GM19240 (cell line): ENCODE measurements at regions not wholly inside any gene's neighbourhood (a gene's known extent, or its start where the extent isn't known, plus 50 kb on each side); places are given as distances from the start of the nearest gene placed in this dataset.
"Not testable (repeated sequence)": the region's sequence is repeated elsewhere in the genome, so short reads cannot be mapped to it uniquely, and the experiment has no call there.

Source experiments
- DNase-seq: peaks from one replicate; pipeline ENCODE4 v3.0.0; 2011; ENCODE audit warnings: low spot score; ENCODE audit not compliant: insufficient read length

DNA sequence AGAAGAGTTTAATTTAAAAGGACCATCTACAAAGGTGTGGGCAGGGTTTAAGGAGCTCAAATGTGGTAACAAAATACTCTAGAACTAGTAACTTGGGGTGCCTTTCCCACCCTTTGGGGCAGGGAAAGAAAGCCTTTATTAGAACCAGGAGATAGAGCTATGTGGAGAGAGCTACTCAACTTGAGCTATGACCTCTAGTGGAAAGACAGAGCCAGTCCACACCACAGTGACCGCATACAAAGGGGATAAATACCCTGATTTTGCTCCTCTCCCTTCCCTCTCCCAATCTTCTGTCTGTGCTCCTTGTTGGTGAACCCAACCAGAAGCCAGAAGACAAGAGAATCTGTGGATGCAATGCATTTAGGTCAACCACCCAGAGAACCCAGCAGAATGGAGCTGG lies 54.4 kb upstream of the JAK1 start:
- no peak for DNase-seq

DNA sequence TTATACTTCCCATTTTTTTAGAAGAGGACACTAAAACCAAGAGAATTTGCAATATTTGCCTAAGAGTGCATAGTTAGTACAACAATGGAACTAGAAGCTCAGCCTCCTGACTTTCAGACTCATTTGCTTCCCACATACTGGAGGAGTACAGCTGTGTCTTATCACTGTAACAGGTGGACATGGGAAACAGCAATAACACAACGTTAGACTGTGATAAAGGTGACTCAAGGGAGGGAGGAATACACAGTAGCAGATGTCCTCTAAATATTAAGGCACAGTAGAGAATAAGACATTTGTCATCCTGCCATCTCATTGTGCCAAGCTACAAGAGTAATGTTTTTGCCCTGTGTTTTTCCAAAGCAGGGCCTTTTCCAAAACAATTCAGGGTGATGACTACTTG lies 55.4 kb upstream of the JAK1 start:
- DNase-seq = no peak

DNA sequence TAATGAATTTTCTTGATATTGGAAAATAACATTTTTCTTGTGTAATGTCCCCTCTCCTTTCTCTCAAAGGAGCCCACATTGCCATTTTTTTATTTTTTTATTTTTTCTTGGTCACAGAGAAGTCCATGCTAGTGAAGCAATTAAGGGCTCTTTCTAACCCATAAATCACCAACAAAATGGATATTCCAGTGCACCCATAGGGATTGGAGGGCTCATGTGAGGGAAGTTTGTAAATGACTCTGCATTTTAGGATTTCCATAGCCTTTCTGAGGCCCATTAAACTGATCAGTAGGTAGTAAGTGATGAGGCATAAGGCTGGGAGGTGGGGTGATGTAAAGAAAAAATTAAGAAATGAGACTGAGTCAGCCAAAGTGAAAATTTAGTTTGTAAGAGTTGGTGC lies 55.9 kb upstream of the JAK1 start:
- no peak for DNase-seq

DNA sequence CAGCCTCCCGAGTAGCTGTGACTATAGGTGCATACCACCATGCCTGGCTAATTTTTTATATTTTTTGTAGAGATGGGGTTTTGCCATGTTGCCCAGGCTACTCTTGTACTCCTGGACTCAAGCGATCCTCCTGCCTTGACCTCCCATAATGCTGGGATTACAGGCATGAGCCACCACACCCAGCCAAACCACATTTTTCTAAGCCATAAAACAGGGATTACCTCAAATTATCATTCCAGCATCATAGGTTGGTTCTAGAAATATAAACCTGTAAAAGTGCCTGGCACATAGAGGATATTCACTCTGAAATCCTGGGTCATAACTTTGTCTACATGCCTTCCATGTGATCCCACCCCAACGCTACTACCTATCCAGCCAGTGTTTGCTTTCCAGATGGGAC lies 59.4 kb upstream of the JAK1 start:
- no peak for DNase-seq

DNA sequence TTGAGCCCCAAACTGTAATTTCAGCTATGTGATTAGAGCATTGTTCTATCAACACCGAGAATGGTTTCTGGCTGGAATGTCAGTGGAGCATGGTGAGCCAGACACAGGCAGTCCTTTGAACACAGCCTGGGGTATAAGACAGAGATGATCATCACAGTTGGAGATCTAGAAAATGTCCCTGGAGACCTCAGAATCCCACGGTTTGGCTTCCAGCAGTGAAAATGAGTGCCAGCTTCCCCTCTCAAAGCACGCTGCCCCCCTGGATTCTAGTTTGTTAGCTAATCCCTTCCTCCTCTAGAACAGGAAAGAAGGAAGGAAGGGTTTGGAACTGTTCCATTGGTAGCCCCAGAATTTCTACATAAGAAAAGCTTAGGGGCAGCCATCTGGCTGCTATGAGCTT lies 59.9 kb upstream of the JAK1 start:
- DNase-seq = no peak

DNA sequence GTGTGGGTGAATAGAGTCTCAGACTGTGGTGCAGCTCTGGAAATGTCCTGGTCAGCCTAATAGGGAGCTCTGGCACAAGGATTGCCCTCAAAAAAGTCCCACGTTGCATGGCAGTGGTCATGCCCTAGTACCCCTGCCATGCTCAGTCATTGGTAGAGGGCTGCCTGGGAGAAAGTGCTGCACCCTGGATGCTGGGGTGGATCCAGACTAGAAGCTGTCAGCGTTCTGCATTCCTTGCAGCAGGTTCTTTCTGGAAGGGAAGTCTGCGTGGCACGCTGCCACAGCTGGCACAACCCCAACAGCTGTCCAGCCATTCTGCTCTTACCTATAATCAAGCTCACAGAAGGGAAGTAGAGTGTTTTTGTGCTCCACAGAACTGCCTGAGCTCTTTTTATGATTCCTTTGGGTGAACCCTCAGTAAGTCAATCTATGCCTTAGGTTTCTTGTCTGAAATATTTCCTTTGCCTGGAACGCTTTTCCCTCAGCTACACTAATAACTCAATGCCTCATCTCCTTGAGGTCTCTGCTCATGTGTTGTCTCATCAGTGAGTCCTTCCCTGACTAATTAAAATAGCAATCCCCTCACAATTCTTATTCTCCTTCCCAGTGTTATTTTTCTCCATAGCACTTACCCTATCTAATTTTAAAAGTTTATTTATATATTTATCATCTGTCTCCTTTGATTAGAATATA lies 61.5 kb upstream of the JAK1 start:
- no peak for DNase-seq

DNA sequence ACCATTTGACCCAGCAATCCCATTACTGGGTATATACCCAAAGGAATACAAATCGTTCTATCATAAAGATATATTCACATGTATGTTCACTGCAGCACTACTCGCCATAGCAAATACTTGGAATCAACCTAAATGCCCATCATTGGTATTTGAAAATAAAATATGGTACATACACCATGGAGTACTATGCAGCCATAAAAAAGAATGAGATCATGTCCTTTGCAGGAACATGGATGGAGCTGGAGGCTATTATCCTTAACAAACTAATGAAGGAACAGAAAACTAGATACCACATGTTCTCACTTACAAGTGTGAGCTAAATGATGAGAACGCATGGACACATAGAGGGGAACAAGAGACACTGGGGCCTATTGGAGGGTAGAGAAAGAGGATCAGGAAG lies 63.1 kb upstream of the JAK1 start:
- not testable (repeated sequence) for DNase-seq

DNA sequence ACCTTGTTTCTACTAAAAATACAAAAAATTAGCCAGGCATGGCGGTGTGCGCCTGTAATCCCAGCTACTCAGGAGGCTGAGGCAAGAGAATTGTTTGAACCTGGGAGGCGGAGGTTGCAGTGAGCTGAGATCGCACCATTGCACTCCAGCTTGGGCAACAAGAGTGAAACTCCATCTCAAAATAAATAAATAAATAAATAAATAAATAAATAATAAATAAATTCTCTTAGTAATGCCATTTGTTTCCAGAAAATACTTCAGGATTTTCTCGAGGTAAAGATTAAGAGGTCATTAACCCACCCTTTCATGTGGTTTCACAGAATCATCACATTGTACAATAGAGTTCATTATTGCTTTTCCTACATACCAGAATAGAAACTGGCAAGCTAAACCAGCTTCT lies 68.5 kb upstream of the JAK1 start:
- not testable (repeated sequence) for DNase-seq

DNA sequence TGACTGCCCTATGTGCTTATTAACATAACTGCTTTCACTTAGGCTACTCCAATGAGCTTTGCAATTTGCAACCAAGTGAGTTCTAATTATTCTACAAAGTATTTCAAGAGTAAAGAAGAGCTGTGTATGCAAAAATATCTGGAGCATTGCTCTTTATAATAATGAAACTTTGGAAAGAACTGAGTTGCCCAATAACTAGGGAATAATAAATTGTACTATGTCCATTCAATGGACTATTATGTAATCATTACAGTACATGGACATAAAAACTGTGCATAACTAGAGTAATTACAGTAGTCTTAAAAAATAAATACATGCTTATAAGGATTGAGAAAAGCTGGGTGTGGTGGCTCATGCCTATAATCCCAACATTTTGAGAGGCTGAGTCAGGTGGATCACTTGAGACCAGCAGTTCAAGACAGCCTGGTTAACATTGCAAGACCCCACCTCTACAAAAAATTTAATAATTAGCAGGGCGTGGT lies 70.3 kb upstream of the JAK1 start:
- DNase-seq = no peak

DNA sequence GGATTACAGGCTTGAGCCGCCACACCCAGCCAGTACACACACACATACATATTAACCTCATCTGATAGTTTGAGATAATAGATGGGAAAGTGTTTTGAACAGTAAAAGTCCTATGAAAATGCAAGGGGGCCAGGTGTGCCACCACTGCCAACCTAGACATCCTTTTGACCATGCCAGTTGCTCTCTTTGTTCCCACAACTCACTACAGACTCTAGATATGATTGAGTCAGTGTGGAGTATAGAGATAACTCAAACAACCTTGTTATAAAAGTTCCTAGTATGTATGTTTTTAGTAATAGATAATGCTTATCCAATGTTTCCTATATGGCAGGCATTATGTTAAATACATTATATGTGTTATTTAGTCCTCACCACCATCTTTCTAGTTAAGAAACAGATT lies 72.7 kb upstream of the JAK1 start:
- no peak for DNase-seq

DNA sequence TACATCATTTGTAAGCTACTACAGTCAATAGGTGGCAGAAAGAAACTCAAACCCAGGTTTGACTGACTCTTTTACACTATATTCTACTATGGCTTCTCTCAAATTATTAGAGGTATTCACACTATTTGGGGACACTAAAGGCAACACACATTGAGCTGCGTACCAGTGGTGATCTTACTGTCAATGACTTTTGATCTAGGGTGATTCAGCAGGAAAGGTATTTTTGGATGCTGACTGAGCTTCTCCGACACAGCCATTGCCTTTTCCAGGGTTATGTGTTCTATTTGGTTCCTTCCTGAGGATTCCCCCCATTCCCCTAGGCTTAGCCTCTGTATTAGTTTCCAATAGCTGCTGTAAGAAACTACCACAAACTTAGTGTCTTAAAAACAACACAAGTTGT lies 73.2 kb upstream of the JAK1 start:
- DNase-seq = no peak

DNA sequence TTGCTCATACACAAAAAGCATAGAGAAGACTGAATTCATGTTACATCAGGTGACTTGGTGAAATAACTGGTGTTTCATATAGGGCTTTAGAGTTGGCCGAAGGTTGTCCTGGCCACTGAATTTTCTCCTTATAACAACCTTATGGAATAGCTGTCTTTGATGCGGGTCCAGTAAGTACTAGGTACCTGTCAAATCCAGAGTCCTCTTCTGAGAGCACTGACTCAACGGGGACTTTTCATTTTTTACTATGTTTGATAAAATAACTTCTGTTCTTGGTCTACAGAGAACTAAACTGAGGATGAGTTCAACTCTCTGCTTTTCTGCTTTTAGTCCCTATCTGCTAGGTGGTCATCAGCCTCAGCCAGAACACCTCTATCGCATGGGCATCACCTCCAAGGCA lies 76.1 kb upstream of the JAK1 start:
- DNase-seq = no peak

DNA sequence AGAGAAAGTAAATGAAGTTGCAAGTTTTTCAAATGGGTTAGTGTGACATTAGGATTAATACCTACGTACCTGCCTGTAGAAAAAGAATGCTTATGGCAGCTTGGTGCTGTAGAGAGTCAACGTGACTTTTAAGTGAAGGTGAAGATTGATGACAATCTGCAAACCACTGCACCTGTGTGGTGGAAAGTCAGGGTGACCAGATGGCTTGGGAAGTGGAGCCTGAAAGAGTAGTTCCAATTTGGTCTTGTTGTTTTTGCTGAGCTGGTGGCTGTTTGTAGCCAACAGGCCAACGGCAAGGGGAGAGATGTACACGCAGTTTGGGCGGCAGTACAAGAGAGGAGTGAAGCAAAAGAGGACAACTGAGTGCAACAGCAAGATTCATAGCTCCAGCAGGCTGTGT lies 78.1 kb upstream of the JAK1 start:
- no peak for DNase-seq

DNA sequence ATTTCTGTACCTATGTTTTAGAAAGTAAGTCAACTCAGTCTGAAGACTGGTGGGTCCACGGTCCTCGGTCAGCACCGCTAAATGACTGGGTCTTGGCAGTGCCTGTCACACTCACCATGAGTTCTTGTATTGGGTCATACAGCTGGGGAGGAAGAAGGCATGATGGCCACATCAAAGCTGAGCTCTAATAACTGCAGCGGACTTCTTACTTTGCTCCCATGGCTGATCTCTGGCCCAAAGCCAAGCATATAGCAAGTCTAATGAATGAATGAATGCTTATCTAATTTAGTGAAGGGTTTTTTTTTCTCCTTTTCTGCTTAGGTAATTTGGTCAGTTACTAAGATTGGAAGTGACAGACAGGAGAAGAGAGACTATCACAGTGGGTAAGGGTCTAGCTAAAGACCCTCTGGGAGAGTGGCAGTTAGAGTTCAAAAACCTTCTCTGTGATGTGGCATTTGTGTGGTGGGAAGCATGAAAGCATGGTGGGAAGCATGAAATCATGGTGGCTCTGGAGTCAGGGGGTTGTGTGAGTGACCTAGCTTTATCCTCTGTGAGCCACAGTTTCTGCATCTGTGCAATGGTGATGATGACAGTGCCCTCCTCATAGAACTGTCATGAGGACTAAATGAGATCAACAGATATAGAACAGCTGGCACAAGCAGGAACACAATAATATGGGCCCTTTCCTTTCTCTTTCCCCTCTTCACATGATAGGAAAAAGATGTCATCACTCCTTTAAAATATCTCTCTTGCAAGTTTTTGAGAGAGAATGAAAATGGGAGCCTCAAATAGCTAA lies 78.9 kb upstream of the JAK1 start:
- DNase-seq = no peak

DNA sequence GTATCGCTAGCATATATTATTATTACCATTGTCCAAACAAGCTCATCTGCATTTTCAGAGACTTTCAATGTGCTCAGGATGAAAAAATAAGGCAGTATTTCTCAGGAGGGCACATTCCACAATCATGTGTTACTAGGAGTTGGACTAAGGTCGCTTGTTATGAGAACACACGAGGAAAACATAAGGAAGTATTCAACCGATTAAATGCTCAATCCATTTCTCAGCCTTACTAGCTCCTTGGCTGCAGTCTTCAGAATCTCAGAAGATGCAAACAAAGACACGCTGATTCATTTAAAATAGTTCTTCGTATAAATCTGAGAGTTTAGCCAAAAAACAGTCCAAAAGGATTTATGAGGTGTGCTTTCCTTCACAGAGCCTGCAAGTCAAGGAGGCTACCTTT lies 82.0 kb upstream of the JAK1 start:
- DNase-seq = no peak

DNA sequence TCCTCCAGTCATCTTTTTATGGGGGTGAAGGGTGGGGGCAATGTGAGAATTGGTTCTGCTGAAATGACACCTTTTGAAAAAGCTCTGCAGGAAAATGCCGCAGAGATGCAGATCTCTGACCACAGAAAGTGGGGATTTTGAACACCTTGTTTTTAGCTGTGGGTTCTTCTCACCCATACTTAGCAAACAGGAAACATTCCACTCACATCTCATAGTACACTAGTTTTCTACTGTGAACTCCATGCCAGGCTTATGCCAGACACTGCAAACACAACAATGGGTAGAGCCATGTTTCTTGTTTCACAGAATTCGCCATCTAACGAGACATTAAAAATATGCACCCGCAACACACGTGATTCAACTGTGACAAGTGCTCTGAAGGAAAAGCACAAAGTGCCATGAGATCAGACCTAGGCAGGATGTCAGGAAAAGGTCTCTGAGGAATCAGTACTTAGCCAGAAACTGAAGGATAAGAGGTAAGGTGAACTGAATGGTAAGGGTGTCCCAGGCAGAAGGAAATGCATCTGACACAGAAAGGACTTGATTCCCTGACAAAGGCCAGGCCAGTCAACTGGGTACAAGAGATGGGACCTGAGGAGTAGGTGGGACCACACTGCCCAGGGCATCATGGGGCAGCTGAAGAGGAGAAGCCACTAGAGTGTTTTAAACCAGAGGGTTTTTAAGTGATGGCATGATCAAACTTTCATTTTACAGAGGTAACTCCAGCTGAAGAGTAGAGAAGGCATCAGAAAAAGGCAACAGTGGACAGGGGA lies 83.8 kb upstream of the JAK1 start:
- DNase-seq = no peak

DNA sequence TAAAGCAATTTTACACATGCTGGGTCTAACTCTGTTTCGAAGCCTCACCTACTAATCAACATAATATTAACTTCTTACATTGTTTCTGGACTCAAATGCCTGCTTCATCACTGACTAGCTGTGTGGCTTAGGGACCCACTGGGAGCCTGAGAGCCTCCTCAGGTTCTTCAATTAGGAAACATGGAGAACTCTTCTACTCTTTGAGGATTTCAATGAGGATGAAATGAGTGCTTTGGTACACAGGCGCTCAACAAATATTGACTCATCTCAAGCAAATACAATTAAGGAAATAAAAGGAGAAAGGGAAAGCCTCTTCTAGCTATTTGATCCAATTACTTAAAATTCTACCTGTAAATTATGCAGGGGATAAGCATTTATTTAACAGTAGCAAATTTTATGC lies 84.4 kb upstream of the JAK1 start:
- DNase-seq = no peak

DNA sequence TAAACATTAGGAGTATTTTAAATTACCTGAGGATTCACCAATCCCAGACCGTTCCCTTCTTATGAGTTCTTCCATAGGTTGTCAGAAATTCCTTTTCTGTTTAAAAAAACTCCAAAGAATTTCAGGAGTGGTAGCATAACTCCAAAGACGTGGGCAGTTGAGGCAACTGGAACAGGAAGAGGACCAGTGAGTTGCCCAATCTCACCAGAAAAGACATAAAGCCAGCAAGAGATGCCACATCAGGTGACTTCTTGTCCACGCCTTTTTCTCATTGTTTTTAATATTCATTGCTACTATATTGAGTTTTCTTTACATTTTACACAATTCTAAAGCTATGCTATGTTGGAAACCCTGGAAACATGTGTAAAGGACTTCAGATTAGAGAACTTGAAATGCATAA lies 88.1 kb upstream of the JAK1 start:
- no peak for DNase-seq

DNA sequence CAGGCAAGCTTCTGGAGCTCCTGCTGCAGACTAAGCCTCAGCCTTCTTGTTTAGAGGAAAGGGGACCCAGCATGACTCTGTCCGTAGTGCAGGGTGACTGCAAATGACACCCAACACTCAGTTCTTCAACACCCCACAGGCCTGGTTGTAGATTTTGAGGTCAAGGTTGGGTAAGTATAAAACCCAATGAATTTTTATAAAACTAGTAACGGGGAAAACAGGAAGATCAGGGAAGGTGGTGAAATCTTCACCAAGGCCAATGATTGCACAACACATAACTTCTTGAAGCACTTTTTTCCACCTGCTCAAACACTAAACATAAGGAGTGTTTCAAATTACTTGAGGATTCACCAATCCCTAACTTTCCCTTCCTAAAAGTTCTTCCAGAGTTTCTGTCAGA lies 89.4 kb upstream of the JAK1 start:
- DNase-seq = no peak

DNA sequence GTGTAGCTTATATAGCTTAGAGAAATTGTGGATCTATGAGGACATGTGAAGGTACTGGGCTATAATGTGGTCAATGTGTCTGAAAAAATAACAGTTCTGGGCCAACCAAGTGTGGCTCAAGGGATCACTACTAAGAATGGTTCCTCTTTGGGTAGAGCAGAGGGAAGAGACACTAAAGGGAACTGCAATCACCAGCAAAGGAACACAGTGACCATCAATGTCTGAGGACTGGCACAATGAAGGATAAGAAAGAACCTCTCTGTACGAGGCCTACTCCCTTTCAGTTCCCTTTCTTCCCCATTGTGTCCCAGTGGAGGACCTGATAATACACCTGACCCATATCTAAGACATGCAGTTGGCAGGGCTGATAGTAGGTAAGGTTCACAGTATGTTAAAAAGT lies 89.9 kb upstream of the JAK1 start:
- DNase-seq = no peak

DNA sequence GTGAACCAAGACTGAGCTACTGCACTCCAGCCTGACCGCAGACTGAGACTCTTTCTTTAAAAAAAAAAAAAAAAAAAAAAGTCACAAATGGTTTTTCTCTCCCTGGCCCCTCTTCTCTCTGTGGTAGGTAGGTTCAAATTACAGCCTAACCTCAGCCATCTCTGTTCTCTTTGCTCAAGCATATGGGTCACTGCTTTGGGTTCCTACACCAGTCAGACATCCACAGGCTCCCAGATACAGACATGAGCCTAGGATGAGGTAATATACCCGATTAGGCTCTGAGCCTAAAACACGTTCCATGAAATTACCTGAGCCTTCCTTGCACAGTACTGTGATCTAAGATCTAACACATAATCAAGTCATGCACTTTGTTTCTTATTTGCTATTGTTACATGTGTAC lies 90.5 kb upstream of the JAK1 start:
- no peak for DNase-seq

DNA sequence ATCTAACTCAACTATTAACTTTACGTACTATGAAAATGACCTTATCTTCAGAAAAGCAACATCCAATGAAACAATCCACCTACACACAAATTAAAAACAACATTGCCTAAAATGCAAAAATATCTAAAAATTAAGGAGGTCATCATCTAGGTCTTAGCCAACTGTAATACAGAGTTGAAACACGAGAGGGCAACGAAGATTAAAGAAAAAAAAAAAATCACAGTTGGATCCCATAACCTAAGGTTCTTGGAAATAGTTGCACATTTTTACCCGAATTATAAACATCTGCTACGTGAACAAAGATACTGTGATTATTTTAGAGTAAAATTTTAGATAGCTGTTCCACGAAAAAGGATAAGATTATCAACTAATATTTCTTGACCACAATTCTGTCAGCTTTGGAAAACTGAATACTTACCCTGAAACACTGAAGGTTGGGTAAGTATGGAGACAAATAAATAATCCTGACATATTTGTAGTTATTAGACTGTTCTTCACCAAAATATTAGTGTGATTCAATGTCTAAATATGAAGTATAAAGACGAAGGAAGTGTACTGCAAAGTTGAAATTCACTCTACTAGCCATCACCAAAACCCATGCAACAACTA lies 88.0 kb upstream of the AK4 start:
- DNase-seq = no peak
